IMR-90 (cell line): ENCODE measurements at regions not wholly inside any gene's neighbourhood (a gene's known extent, or its start where the extent isn't known, plus 50 kb on each side); places are given as distances from the start of the nearest gene placed in this dataset.

Source experiments
- ATAC-seq: fragments of 200-7000 bp; cut with Tn5 transposase; 2 replicates; pipeline ENCODE4 v1.9.1; 2020; ENCODE audit warnings: low read depth, mild to moderate bottlenecking, moderate library complexity
- BruUV-seq: library from RNA; stranded (reverse); fragments of 400-500 nt; replicated peaks from 2 replicates; lab custom pipeline; 2021; lab: Mats Ljungman, UMichigan
- CTCF ChIA-PET: fragments of 300-600 bp; formaldehyde crosslinking; extraction: SDS; loops from one replicate; lab custom pipeline; 2021; ENCODE audit warnings: antibody characterized with exemption; lab: Yijun Ruan, JAX
- POLR2A ChIA-PET: fragments of 300-600 bp; sonication (Branson Sonifier 250); formaldehyde crosslinking; loops from one replicate; lab custom pipeline; 2022; ENCODE audit warnings: antibody characterized with exemption; ENCODE audit not compliant: unreplicated experiment; lab: Charles Lee
- DNase-seq: peaks from one replicate; pipeline ENCODE4 v3.0.0; 2013
- H2AFZ ChIP-seq: replicated peaks from 2 replicates; pipeline ENCODE3; 2013; ENCODE audit warnings: low read length, mild to moderate bottlenecking; ENCODE audit not compliant: poor library complexity
- H2AK5ac ChIP-seq: 2 replicates; pipeline ENCODE4 v1.6.1; 2013; ENCODE audit warnings: low read depth, low read length, inconsistent platforms
- H2AK9ac ChIP-seq: replicated peaks from 2 replicates; pipeline ENCODE3; 2013; ENCODE audit warnings: mild to moderate bottlenecking, low read depth, low read length, moderate library complexity; ENCODE audit not compliant: poor library complexity
- H2BK120ac ChIP-seq: 2 replicates; pipeline ENCODE4 v1.6.1; 2013; ENCODE audit warnings: low read depth, low read length, inconsistent platforms
- H2BK15ac ChIP-seq: 3 replicates; pipeline ENCODE4 v1.6.1; 2013; ENCODE audit warnings: low read depth, low read length, inconsistent platforms
- H2BK20ac ChIP-seq: 2 replicates; pipeline ENCODE4 v1.6.1; 2013; ENCODE audit warnings: low read depth, mild to moderate bottlenecking, inconsistent platforms, low read length, moderate library complexity
- H2BK5ac ChIP-seq: 2 replicates; pipeline ENCODE4 v1.6.1; 2013; ENCODE audit warnings: mild to moderate bottlenecking, low read depth, low read length, inconsistent platforms; ENCODE audit not compliant: poor library complexity, severe bottlenecking
- H3K14ac ChIP-seq: replicated peaks from 2 replicates; pipeline ENCODE4 v1.6.1; 2013; ENCODE audit warnings: low read depth, low read length, inconsistent platforms
- H3K18ac ChIP-seq: 2 replicates; pipeline ENCODE4 v1.6.1; 2013; ENCODE audit warnings: low read depth, low read length, control low read depth
- H3K23ac ChIP-seq: 2 replicates; pipeline ENCODE4 v1.6.1; 2013; ENCODE audit warnings: low read depth, low read length, inconsistent platforms
- H3K27ac ChIP-seq: 2 replicates; pipeline ENCODE4 v1.5.1; 2013; ENCODE audit warnings: mild to moderate bottlenecking, control low read depth, low read length; ENCODE audit not compliant: insufficient read depth
- H3K27me3 ChIP-seq: 2 replicates; pipeline ENCODE4 v1.6.1; 2013; ENCODE audit warnings: low read length; ENCODE audit not compliant: control insufficient read depth, insufficient read depth
- H3K36me3 ChIP-seq: 2 replicates; pipeline ENCODE4 v1.6.1; 2013; ENCODE audit warnings: low read length, mixed read lengths; ENCODE audit not compliant: control insufficient read depth, insufficient read depth
- H3K4ac ChIP-seq: 2 replicates; pipeline ENCODE4 v1.6.1; 2013; ENCODE audit warnings: low read depth, low read length, inconsistent platforms
- H3K4me1 ChIP-seq: 2 replicates; pipeline ENCODE4 v1.6.1; 2013; ENCODE audit warnings: low read length, mixed read lengths; ENCODE audit not compliant: control insufficient read depth, insufficient read depth
- H3K4me2 ChIP-seq: 2 replicates; pipeline ENCODE4 v1.6.1; 2013; ENCODE audit warnings: low read depth, mild to moderate bottlenecking, control low read depth, low read length, moderate library complexity
- H3K4me3 ChIP-seq: 2 replicates; pipeline ENCODE4 v1.5.1; 2013; ENCODE audit warnings: low read depth, mild to moderate bottlenecking, control low read depth, low read length, moderate library complexity; ENCODE audit not compliant: insufficient read depth
- H3K56ac ChIP-seq: 2 replicates; pipeline ENCODE4 v1.6.1; 2013; ENCODE audit warnings: low read length, inconsistent platforms; ENCODE audit not compliant: insufficient read depth; ENCODE audit errors: extremely low read depth
- H3K79me1 ChIP-seq, 2 experiments: 2 replicates each; pipeline ENCODE4 v1.6.1; 2013; ENCODE audit warnings: low read length in 2 of 2, inconsistent platforms in 1 of 2, low read depth in 1 of 2
- H3K9ac ChIP-seq: 2 replicates; pipeline ENCODE4 v1.6.1; 2013; ENCODE audit warnings: low read depth, low read length, control low read depth
- H3K9me1 ChIP-seq: 2 replicates; pipeline ENCODE4 v1.6.1; 2013; ENCODE audit warnings: low read length, inconsistent platforms; ENCODE audit not compliant: insufficient read depth
- H3K9me3 ChIP-seq: 2 replicates; pipeline ENCODE4 v1.6.1; 2013; ENCODE audit warnings: low read length; ENCODE audit not compliant: control insufficient read depth, insufficient read depth
- H4K20me1 ChIP-seq: 2 replicates; pipeline ENCODE4 v1.6.1; 2013; ENCODE audit warnings: low read length, inconsistent platforms; ENCODE audit not compliant: insufficient read depth
- H4K5ac ChIP-seq: 2 replicates; pipeline ENCODE4 v1.6.1; 2013; ENCODE audit warnings: mild to moderate bottlenecking, low read depth, low read length, control low read depth
- H4K8ac ChIP-seq, 2 experiments: 2 replicates each; pipeline ENCODE4 v1.6.1; 2013; ENCODE audit warnings: low read depth in 2 of 2, low read length in 2 of 2, control low read depth in 1 of 2, inconsistent platforms in 1 of 2
- H4K91ac ChIP-seq: 2 replicates; pipeline ENCODE4 v1.6.1; 2013; ENCODE audit warnings: low read depth, low read length, inconsistent platforms; ENCODE audit not compliant: insufficient read depth
- CEBPB ChIP-seq: IDR thresholded peaks from 2 replicates; pipeline ENCODE4 v1.6.1; 2012; ENCODE audit warnings: low read depth, low read length, improper control_type of control experiment
- CHD1 ChIP-seq: IDR thresholded peaks from 2 replicates; pipeline ENCODE4 v1.6.1; 2012; ENCODE audit warnings: low read depth, low read length, improper control_type of control experiment
- ELK1 ChIP-seq: fragments of 150-350 bp; IDR thresholded peaks from 2 replicates; pipeline ENCODE4 v1.6.1; 2016; ENCODE audit warnings: low read depth, mild to moderate bottlenecking, low read length, moderate library complexity, borderline replicate concordance
- FOS ChIP-seq: fragments of 150-350 bp; IDR thresholded peaks from 2 replicates; pipeline ENCODE4 v1.6.1; 2016; ENCODE audit warnings: low read depth, low read length
- MAFK ChIP-seq: IDR thresholded peaks from 2 replicates; pipeline ENCODE4 v1.6.1; 2012; ENCODE audit warnings: low read depth, low read length, improper control_type of control experiment
- MAZ ChIP-seq: IDR thresholded peaks from 2 replicates; pipeline ENCODE4 v1.6.1; 2012; ENCODE audit warnings: low read depth, mild to moderate bottlenecking, low read length, improper control_type of control experiment, moderate library complexity, borderline replicate concordance
- RCOR1 ChIP-seq: IDR thresholded peaks from 2 replicates; pipeline ENCODE4 v1.6.1; 2012; ENCODE audit warnings: mild to moderate bottlenecking, low read length, improper control_type of control experiment; ENCODE audit not compliant: insufficient replicate concordance
- WGBS, 2 experiments: methylation state at CpG; one replicate each; pipeline versions ENCODE4 v1.1.5 to v1.1.7; 2013; ENCODE audit warnings: missing lambda C conversion rate in 2 of 2; ENCODE audit not compliant: insufficient read length in 1 of 2; ENCODE audit errors: extremely low coverage in 2 of 2; 5-methylcytosine and 5-hydroxymethylcytosine counted together
- dilution Hi-C: fragments of 300-500 bp; cut with HindIII; formaldehyde crosslinking; loops from one replicate; pipeline ENCODE4 v1.14.3; 2018; ENCODE audit warnings: low sequenced_read_pairs; ENCODE audit not compliant: unreplicated experiment
- in situ Hi-C: fragments of 300-500 bp; cut with MboI; formaldehyde crosslinking; loops from 3 replicates; pipeline ENCODE4 v1.14.3; 2019; ENCODE audit warnings: low sequenced_read_pairs, inconsistent platforms, mixed read lengths
- intact Hi-C: fragments of 100-400 bp; cut with micrococcal nuclease; formaldehyde crosslinking; loops from 2 replicates; pipeline ENCODE4 v1.10.0; 2022
- TF ChIP-seq, protein P1 (sequence below): conservative IDR thresholded peaks from 2 replicates; pipeline ENCODE4 v1.5.1; 2012; ENCODE audit warnings: mild to moderate bottlenecking, low read depth, low read length, improper control_type of control experiment
- TF ChIP-seq, protein P2 (sequence below): fragments of 150-350 bp; IDR thresholded peaks from 2 replicates; pipeline ENCODE4 v1.6.1; 2017; ENCODE audit warnings: mild to moderate bottlenecking, antibody characterized with exemption, low read length, low read depth

- no peak overlapping the region for H2BK5ac ChIP-seq
- no peak overlapping the region for H3K18ac ChIP-seq
- H4K8ac ChIP-seq, result no peak overlapping the region
- H3K4ac ChIP-seq, result no peak overlapping the region
- ChIA-PET CTCF (no interaction called here), POLR2A (no interaction called here)
- no peak overlapping the region for H2AK5ac ChIP-seq
- no peak overlapping the region for H3K27ac ChIP-seq
- H3K36me3 ChIP-seq, result no peaks in the 10 kb centered on the region
- no peak for TF ChIP-seq ELK1
- TF ChIP-seq CHD1, result no peak
- TF ChIP-seq, protein P1, sequence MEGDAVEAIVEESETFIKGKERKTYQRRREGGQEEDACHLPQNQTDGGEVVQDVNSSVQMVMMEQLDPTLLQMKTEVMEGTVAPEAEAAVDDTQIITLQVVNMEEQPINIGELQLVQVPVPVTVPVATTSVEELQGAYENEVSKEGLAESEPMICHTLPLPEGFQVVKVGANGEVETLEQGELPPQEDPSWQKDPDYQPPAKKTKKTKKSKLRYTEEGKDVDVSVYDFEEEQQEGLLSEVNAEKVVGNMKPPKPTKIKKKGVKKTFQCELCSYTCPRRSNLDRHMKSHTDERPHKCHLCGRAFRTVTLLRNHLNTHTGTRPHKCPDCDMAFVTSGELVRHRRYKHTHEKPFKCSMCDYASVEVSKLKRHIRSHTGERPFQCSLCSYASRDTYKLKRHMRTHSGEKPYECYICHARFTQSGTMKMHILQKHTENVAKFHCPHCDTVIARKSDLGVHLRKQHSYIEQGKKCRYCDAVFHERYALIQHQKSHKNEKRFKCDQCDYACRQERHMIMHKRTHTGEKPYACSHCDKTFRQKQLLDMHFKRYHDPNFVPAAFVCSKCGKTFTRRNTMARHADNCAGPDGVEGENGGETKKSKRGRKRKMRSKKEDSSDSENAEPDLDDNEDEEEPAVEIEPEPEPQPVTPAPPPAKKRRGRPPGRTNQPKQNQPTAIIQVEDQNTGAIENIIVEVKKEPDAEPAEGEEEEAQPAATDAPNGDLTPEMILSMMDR, result no peak
- no peak for TF ChIP-seq CEBPB
- TF ChIP-seq, protein P2, sequence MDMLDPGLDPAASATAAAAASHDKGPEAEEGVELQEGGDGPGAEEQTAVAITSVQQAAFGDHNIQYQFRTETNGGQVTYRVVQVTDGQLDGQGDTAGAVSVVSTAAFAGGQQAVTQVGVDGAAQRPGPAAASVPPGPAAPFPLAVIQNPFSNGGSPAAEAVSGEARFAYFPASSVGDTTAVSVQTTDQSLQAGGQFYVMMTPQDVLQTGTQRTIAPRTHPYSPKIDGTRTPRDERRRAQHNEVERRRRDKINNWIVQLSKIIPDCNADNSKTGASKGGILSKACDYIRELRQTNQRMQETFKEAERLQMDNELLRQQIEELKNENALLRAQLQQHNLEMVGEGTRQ, result no peak
- no peak for TF ChIP-seq FOS
- TF ChIP-seq RCOR1, result no peak
- no peak for TF ChIP-seq MAFK
- TF ChIP-seq MAZ, result no peak
- intact Hi-C loops (no loop called here), dilution Hi-C loops (no loop called here), in situ Hi-C loops (no loop called here)
- WGBS, 2 experiments, result no CpG with 5 or more reads among the region's 3 CpGs
- no TSS peak for BruUV-seq
- H4K20me1 ChIP-seq, result no peaks in the 10 kb centered on the region
- no peak overlapping the region for H2AK9ac ChIP-seq
- no peak overlapping the region for H2BK15ac ChIP-seq
- no peaks in the 10 kb centered on the region for H3K79me1 ChIP-seq
- no peak overlapping the region for H3K4me3 ChIP-seq
- no peaks in the 10 kb centered on the region for H3K9me1 ChIP-seq
- H4K5ac ChIP-seq, result no peak overlapping the region
- H2BK20ac ChIP-seq, result no peak overlapping the region
- no peaks in the 10 kb centered on the region for H3K9me3 ChIP-seq
- H3K23ac ChIP-seq, result no peak overlapping the region
- H3K14ac ChIP-seq, result no peak overlapping the region
- no peak overlapping the region for H2BK120ac ChIP-seq
- ATAC-seq (no peak), DNase-seq (no peak)
- H3K27me3 ChIP-seq, result no peaks in the 10 kb centered on the region
- no peak overlapping the region for H2AFZ ChIP-seq
- H3K4me1 ChIP-seq, result no peaks in the 10 kb centered on the region
- no peak overlapping the region for H3K56ac ChIP-seq
- H3K9ac ChIP-seq, result no peak overlapping the region
- H3K4me2 ChIP-seq, result no peak overlapping the region
- H4K91ac ChIP-seq, result no peak overlapping the region
Measured at GRCh38 chr16:64019339-64019738, 1102.5 kb downstream of the CDH11 start.
